NCI-H226 (cell line): ENCODE measurements at regions not wholly inside any gene's neighbourhood (a gene's known extent, or its start where the extent isn't known, plus 50 kb on each side); places are given as distances from the start of the nearest gene placed in this dataset.

Experiments
- DNase-seq: peaks from one replicate; pipeline ENCODE4 v3.0.0-alpha.2; 2015

- no peak for DNase-seq
These were observed 1333.9 kb downstream of the PCDH18 start for GRCh38 chr4:136198358-136198757.

GRCh38 chr4:136194962-136195361, 1337.3 kb downstream of the PCDH18 start:
- no peak for DNase-seq

GRCh38 chr4:136186650-136187049, 1345.6 kb downstream of the PCDH18 start:
- DNase-seq = no peak

- DNase-seq = no peak
These were observed 1348.8 kb downstream of the PCDH18 start for GRCh38 chr4:136183513-136183912.

- no peak for DNase-seq
These were observed 1375.3 kb downstream of the PCDH18 start for GRCh38 chr4:136156947-136157346.

- DNase-seq = no peak
These were observed 1382.2 kb downstream of the PCDH18 start for GRCh38 chr4:136150046-136150445.

GRCh38 chr4:136136601-136137000, 1395.7 kb downstream of the PCDH18 start:
- no peak for DNase-seq

- DNase-seq = no peak
These were observed 1408.0 kb downstream of the PCDH18 start for GRCh38 chr4:136124251-136124745.

- no peak for DNase-seq
These were observed 1410.9 kb downstream of the PCDH18 start for GRCh38 chr4:136121426-136121825.

GRCh38 chr4:136113921-136114320, 1418.4 kb downstream of the PCDH18 start:
- DNase-seq = no peak

GRCh38 chr4:136112116-136112515, 1420.2 kb downstream of the PCDH18 start:
- DNase-seq = no peak

GRCh38 chr4:136106753-136107152, 1425.5 kb downstream of the PCDH18 start:
- DNase-seq = no peak

GRCh38 chr4:136103616-136104015, 1428.7 kb downstream of the PCDH18 start:
- DNase-seq = no peak

GRCh38 chr4:136097676-136098075, 1434.6 kb downstream of the PCDH18 start:
- DNase-seq = no peak

GRCh38 chr4:136088211-136088867, 1444.0 kb downstream of the PCDH18 start:
- DNase-seq = no peak

- peak; percentile 70 for DNase-seq
These were observed 1453.3 kb downstream of the PCDH18 start for GRCh38 chr4:136078976-136079375.

GRCh38 chr4:136056748-136057147, 1475.5 kb downstream of the PCDH18 start:
- no peak for DNase-seq

- no peak for DNase-seq
These were observed 1476.9 kb downstream of the PCDH18 start for GRCh38 chr4:136055360-136055759.

- DNase-seq = peak; percentile 15
These were observed 1495.5 kb downstream of the PCDH18 start for GRCh38 chr4:136036744-136037143.

- no peak for DNase-seq
These were observed 1499.9 kb downstream of the PCDH18 start for GRCh38 chr4:136032391-136032790.

GRCh38 chr4:136025540-136025939, 1506.8 kb downstream of the PCDH18 start:
- DNase-seq = no peak

GRCh38 chr4:136017556-136017955, 1514.7 kb downstream of the PCDH18 start:
- no peak for DNase-seq

- no peak for DNase-seq
These were observed 1520.1 kb downstream of the PCDH18 start for GRCh38 chr4:136012220-136012619.

GRCh38 chr4:136009258-136009832, 1522.9 kb downstream of the PCDH18 start:
- peak; percentile 17 for DNase-seq

GRCh38 chr4:136007991-136008390, 1524.3 kb downstream of the PCDH18 start:
- DNase-seq = no peak
